MM.1S (cell line): ENCODE measurements at regions not wholly inside any gene's neighbourhood (a gene's known extent, or its start where the extent isn't known, plus 50 kb on each side); places are given as distances from the start of the nearest gene placed in this dataset.

Experiments used
- DNase-seq: peaks from one replicate; pipeline ENCODE4 v3.0.0-alpha.2; 2015
- H2AFZ ChIP-seq: fragments of 300-600 bp; sonication (generic); 2 replicates; pipeline ENCODE4 v1.6.0; 2016; ENCODE audit warnings: antibody characterized with exemption, low read length
- H3F3A ChIP-seq: fragments of 300-600 bp; sonication (generic); 2 replicates; pipeline ENCODE4 v1.6.1; 2016; ENCODE audit warnings: mild to moderate bottlenecking, antibody characterized with exemption, low read length, moderate library complexity, mixed read lengths; ENCODE audit not compliant: insufficient read depth
- H3K27ac ChIP-seq: fragments of 300-600 bp; sonication (generic); 2 replicates; pipeline ENCODE4 v1.5.1; 2016; ENCODE audit warnings: mild to moderate bottlenecking, low read length
- H3K27me3 ChIP-seq: fragments of 300-600 bp; sonication (generic); replicated peaks from 2 replicates; pipeline ENCODE4 v1.6.0; 2016; ENCODE audit warnings: low read length; ENCODE audit not compliant: insufficient read depth
- H3K36me3 ChIP-seq: fragments of 300-600 bp; sonication (generic); replicated peaks from 2 replicates; pipeline ENCODE4 v1.6.1; 2016; ENCODE audit warnings: mild to moderate bottlenecking, low read length, mixed read lengths; ENCODE audit not compliant: insufficient read depth
- H3K4me1 ChIP-seq: fragments of 300-600 bp; sonication (generic); 2 replicates; pipeline ENCODE4 v1.6.1; 2016; ENCODE audit warnings: low read length, mixed read lengths
- H3K4me2 ChIP-seq: fragments of 300-600 bp; sonication (generic); 2 replicates; pipeline ENCODE4 v1.6.0; 2016; ENCODE audit warnings: low read depth, low read length
- H3K4me3 ChIP-seq: fragments of 300-600 bp; sonication (generic); 2 replicates; pipeline ENCODE4 v1.5.1; 2016; ENCODE audit warnings: low read length, mixed read lengths
- H3K79me2 ChIP-seq: fragments of 300-600 bp; sonication (generic); 2 replicates; pipeline ENCODE4 v1.6.1; 2016; ENCODE audit warnings: mixed run types, low read length, mixed read lengths
- H3K9ac ChIP-seq: fragments of 300-600 bp; sonication (generic); 2 replicates; pipeline ENCODE4 v1.6.1; 2016; ENCODE audit warnings: low read length, mixed read lengths
- H3K9me2 ChIP-seq: fragments of 300-600 bp; sonication (generic); replicated peaks from 2 replicates; pipeline ENCODE4 v1.6.1; 2016; ENCODE audit warnings: mild to moderate bottlenecking, low read length, mixed read lengths; ENCODE audit not compliant: insufficient read depth
- H3K9me3 ChIP-seq: fragments of 300-600 bp; sonication (generic); replicated peaks from 2 replicates; pipeline ENCODE4 v1.6.1; 2016; ENCODE audit warnings: mild to moderate bottlenecking, low read length, mixed read lengths; ENCODE audit not compliant: insufficient read depth
- H4K20me1 ChIP-seq: fragments of 300-600 bp; sonication (generic); 2 replicates; pipeline ENCODE4 v1.6.1; 2016; ENCODE audit warnings: mild to moderate bottlenecking, low read length, moderate library complexity, mixed read lengths; ENCODE audit not compliant: insufficient read depth
- CTCF ChIP-seq: fragments of 300-600 bp; sonication (generic); IDR thresholded peaks from 2 replicates; pipeline ENCODE4 v1.5.1; 2016; ENCODE audit warnings: antibody characterized with exemption, low read length, mixed read lengths
- EZH2 ChIP-seq: fragments of 300-600 bp; sonication (generic); optimal IDR thresholded peaks from 2 replicates; pipeline ENCODE3; 2017; ENCODE audit warnings: low read depth, mild to moderate bottlenecking, antibody characterized with exemption, low read length, mixed read lengths
- EZH2phosphoT487 ChIP-seq: fragments of 300-600 bp; sonication (generic); IDR thresholded peaks from 2 replicates; pipeline ENCODE4 v1.6.1; 2018; ENCODE audit warnings: antibody characterized with exemption, low read length

GRCh38 chr4:156146571-156146970 is 192.9 kb upstream of the CTSO start:
- H3K4me2 ChIP-seq: no peak overlapping the region
- H3K4me1 ChIP-seq: no peaks in the 10 kb centered on the region
- no peaks in the 10 kb centered on the region for H3K9me2 ChIP-seq
- H3K79me2 ChIP-seq: no peaks in the 10 kb centered on the region
- DNase-seq: no peak
- no peak overlapping the region for H3K9ac ChIP-seq
- H3K9me3 ChIP-seq: no peaks in the 10 kb centered on the region
- H4K20me1 ChIP-seq: no peaks in the 10 kb centered on the region
- no peak overlapping the region for H3K4me3 ChIP-seq
- no peaks in the 10 kb centered on the region for H3K36me3 ChIP-seq
- H3K27me3 ChIP-seq: no peaks in the 10 kb centered on the region
- H3F3A ChIP-seq: no peaks in the 10 kb centered on the region
- TF ChIP-seq CTCF (no peak), EZH2 (no peak), EZH2phosphoT487 (no peak)
- no peak overlapping the region for H3K27ac ChIP-seq
- H2AFZ ChIP-seq: no peak overlapping the region

- Histone ChIP-seq H4K20me1 (no peaks in the 10 kb centered on the region), H3K36me3 (no peaks in the 10 kb centered on the region), H3K27ac (no peak overlapping the region), H3K9me2 (no peaks in the 10 kb centered on the region), H3K4me1 (no peaks in the 10 kb centered on the region), H3K4me2 (no peak overlapping the region), H3K27me3 (no peaks in the 10 kb centered on the region), H3F3A (no peaks in the 10 kb centered on the region), H3K9ac (no peak overlapping the region), H3K4me3 (no peak overlapping the region), H2AFZ (no peak overlapping the region), H3K9me3 (no peaks in the 10 kb centered on the region), H3K79me2 (no peaks in the 10 kb centered on the region)
- TF ChIP-seq CTCF: no peak
- DNase-seq: no peak
These were observed 191.3 kb upstream of the CTSO start for GRCh38 chr4:156144961-156145360.

- no peaks in the 10 kb centered on the region for H3K9me3 ChIP-seq
- H3K4me2 ChIP-seq: no peak overlapping the region
- H4K20me1 ChIP-seq: no peaks in the 10 kb centered on the region
- H3K9ac ChIP-seq: no peak overlapping the region
- DNase-seq: no peak
- no peaks in the 10 kb centered on the region for H3K79me2 ChIP-seq
- no peaks in the 10 kb centered on the region for H3K36me3 ChIP-seq
- no peaks in the 10 kb centered on the region for H3K4me1 ChIP-seq
- no peak overlapping the region for H3K27ac ChIP-seq
- no peaks in the 10 kb centered on the region for H3F3A ChIP-seq
- H3K4me3 ChIP-seq: no peak overlapping the region
- H3K9me2 ChIP-seq: no peaks in the 10 kb centered on the region
- H3K27me3 ChIP-seq: no peaks in the 10 kb centered on the region
- no peak overlapping the region for H2AFZ ChIP-seq
- TF ChIP-seq EZH2 (no peak), CTCF (no peak), EZH2phosphoT487 (no peak)
These were observed 185.2 kb upstream of the CTSO start for GRCh38 chr4:156138781-156139280.
